GM12878 (cell line): ENCODE measurements at regions not wholly inside any gene's neighbourhood (a gene's known extent, or its start where the extent isn't known, plus 50 kb on each side); places are given as distances from the start of the nearest gene placed in this dataset.
"Not testable (repeated sequence)": the region's sequence is repeated elsewhere in the genome, so short reads cannot be mapped to it uniquely, and the experiment has no call there.

Experiments
- ATAC-seq: fragments of 200-7000 bp; cut with Tn5 transposase; 3 replicates; pipeline ENCODE4 v1.9.1; 2020; ENCODE audit warnings: mild to moderate bottlenecking, moderate library complexity
- BruUV-seq: library from RNA; stranded (reverse); fragments of 400-500 nt; replicated peaks from 2 replicates; lab custom pipeline; 2021; lab: Mats Ljungman, UMichigan
- CTCF ChIA-PET: fragments of 300-600 bp; sonication (Branson Sonifier 250); formaldehyde crosslinking; extraction: SDS; loops from one replicate; lab custom pipeline; 2021; ENCODE audit warnings: inconsistent platforms; lab: Yijun Ruan, JAX
- POLR2A ChIA-PET: fragments of 350-600 bp; formaldehyde crosslinking; extraction: SDS; loops from one replicate; lab custom pipeline; 2021; ENCODE audit warnings: inconsistent platforms; lab: Charles Lee
- RAD21 ChIA-PET: fragments of 300-600 bp; sonication (Branson Sonifier 250); formaldehyde crosslinking; loops from one replicate; lab custom pipeline; 2023; ENCODE audit warnings: antibody characterized with exemption; ENCODE audit not compliant: unreplicated experiment; lab: Charles Lee
- SMC1A ChIA-PET: fragments of 300-600 bp; sonication (Branson Sonifier 250); formaldehyde crosslinking; loops from one replicate; lab custom pipeline; 2023; ENCODE audit not compliant: unreplicated experiment, uncharacterized antibody; lab: Charles Lee
- DNase-seq: peaks from one replicate; pipeline ENCODE4 v3.0.0-alpha.2; 2011; ENCODE audit warnings: low read depth, low spot score
- FAIRE-seq: peaks from 3 replicates; lab custom pipeline; 2011; peaks lifted over from hg19 to GRCh38; lab: Jason Lieb, UNC
- H2AFZ ChIP-seq: 2 replicates; pipeline ENCODE4 v1.6.0; 2011; ENCODE audit warnings: low read depth, low read length, control low read depth; ENCODE audit not compliant: control insufficient read depth
- H3K27ac ChIP-seq: 2 replicates; pipeline ENCODE4 v1.5.1; 2011; ENCODE audit warnings: control low read depth; ENCODE audit not compliant: control insufficient read depth, insufficient read depth
- H3K27me3 ChIP-seq, 2 experiments: replicated peaks in 1 of 2; 2 replicates each; pipeline versions ENCODE4 v1.6.0 to v1.6.1; 2011; ENCODE audit warnings: low read length in 1 of 2; ENCODE audit not compliant: control insufficient read depth in 2 of 2, insufficient read depth in 2 of 2
- H3K36me3 ChIP-seq, 2 experiments: 2 replicates each; pipeline ENCODE4 v1.5.1; 2011; ENCODE audit warnings: low read length in 1 of 2; ENCODE audit not compliant: control insufficient read depth in 2 of 2, insufficient read depth in 2 of 2
- H3K4me1 ChIP-seq: 2 replicates; pipeline ENCODE4 v1.6.1; 2011; ENCODE audit warnings: mild to moderate bottlenecking, low read length, moderate library complexity, mixed read lengths; ENCODE audit not compliant: control insufficient read depth, insufficient read depth
- H3K4me2 ChIP-seq: 2 replicates; pipeline ENCODE4 v1.6.0; 2011; ENCODE audit warnings: control low read depth; ENCODE audit not compliant: control insufficient read depth, insufficient read depth
- H3K4me3 ChIP-seq: fragments of 200-600 bp; sonication (generic); 2 replicates; pipeline ENCODE4 v1.5.1; 2016
- H3K79me2 ChIP-seq: 2 replicates; pipeline ENCODE4 v1.6.0; 2011; ENCODE audit warnings: low read length; ENCODE audit not compliant: control insufficient read depth, insufficient read depth
- H3K9ac ChIP-seq: 2 replicates; pipeline ENCODE4 v1.8.0; 2011; ENCODE audit warnings: low read length, control low read depth, mixed read lengths; ENCODE audit not compliant: control insufficient read depth, insufficient read depth
- H3K9me3 ChIP-seq: replicated peaks from 3 replicates; pipeline ENCODE4 v1.5.1; 2011; ENCODE audit warnings: mild to moderate bottlenecking, low read length; ENCODE audit not compliant: control insufficient read depth, insufficient read depth
- H4K20me1 ChIP-seq: 2 replicates; pipeline ENCODE4 v1.6.0; 2011; ENCODE audit not compliant: control insufficient read depth, insufficient read depth
- HSF1 ChIP-seq: fragments of 150-350 bp; IDR thresholded peaks from 2 replicates; pipeline ENCODE4 v1.6.1; 2014; ENCODE audit warnings: mild to moderate bottlenecking, low read depth, low read length
- MEF2A ChIP-seq: IDR thresholded peaks from 2 replicates; pipeline ENCODE4 v1.6.1; 2011; ENCODE audit warnings: low read depth, mild to moderate bottlenecking, low read length, moderate library complexity; ENCODE audit not compliant: insufficient read depth
- MXI1 ChIP-seq: fragments of 150-350 bp; IDR thresholded peaks from 2 replicates; pipeline ENCODE4 v1.6.1; 2011; ENCODE audit warnings: low read depth, mild to moderate bottlenecking, inconsistent platforms, low read length, improper control_type of control experiment
- WGBS: methylation state at CpG from one replicate; pipeline ENCODE4 v1.1.6; 2016; ENCODE audit warnings: low lambda C conversion rate; ENCODE audit not compliant: insufficient replicate concordance, insufficient coverage; ENCODE audit errors: missing lambda C conversion rate; 5-methylcytosine and 5-hydroxymethylcytosine counted together
- in situ Hi-C: fragments of 300-500 bp; cut with MboI; formaldehyde crosslinking; loops from 9 replicates; pipeline ENCODE4 v1.14.3; 2018; ENCODE audit warnings: mixed read lengths
- intact Hi-C: fragments of 100-400 bp; cut with micrococcal nuclease; formaldehyde crosslinking; loops from one replicate; pipeline ENCODE4 v1.14.2; 2022; ENCODE audit not compliant: unreplicated experiment
- TF ChIP-seq, protein P1 (sequence below): fragments of 450-650 bp; IDR thresholded peaks from 2 replicates; pipeline ENCODE4 v1.6.1; 2017; ENCODE audit warnings: mild to moderate bottlenecking

- FAIRE-seq = no peak
- RAD21 ChIA-PET = no interaction called here
- POLR2A ChIA-PET = no interaction called here
Observed at GRCh38 chr15:29978411-29979382, 104.1 kb upstream of the GOLGA8J start.

GRCh38 chr15:29974056-29974455 is 108.7 kb upstream of the GOLGA8J start:
- 0% methylated on average over 3 of the region's 4 CpGs for WGBS
- SMC1A ChIA-PET, intact Hi-C loops, CTCF ChIA-PET, H3K27me3 ChIP-seq, H3K4me2 ChIP-seq, H3K79me2 ChIP-seq, in situ Hi-C loops, RAD21 ChIA-PET, H2AFZ ChIP-seq, H3K9me3 ChIP-seq, H3K27ac ChIP-seq, H4K20me1 ChIP-seq, POLR2A ChIA-PET, H3K4me1 ChIP-seq, ATAC-seq, H3K36me3 ChIP-seq, DNase-seq, H3K9ac ChIP-seq, FAIRE-seq, BruUV-seq, H3K4me3 ChIP-seq: not testable (repeated sequence)

More at GRCh38 chr15:29978411-29979382, 104.1 kb upstream of the GOLGA8J start:
- Histone ChIP-seq H3K4me2 (no peak overlapping the region), H3K4me1 (no peaks in the 10 kb centered on the region), H3K9me3 (no peaks in the 10 kb centered on the region), H4K20me1 (no peaks in the 10 kb centered on the region), H3K27me3 (no peaks in the 10 kb centered on the region), H2AFZ (no peak overlapping the region), H3K36me3 (no peaks in the 10 kb centered on the region), H3K27ac (no peak overlapping the region), H3K9ac (no peak overlapping the region), H3K4me3 (no peak overlapping the region), H3K79me2 (no peaks in the 10 kb centered on the region)
- WGBS = 43% methylated on average over 8 of the region's 8 CpGs
- DNase-seq (no peak), ATAC-seq (no peak)
- ChIA-PET SMC1A (no interaction called here), CTCF (no interaction called here)
- BruUV-seq = no TSS peak
- TF ChIP-seq, protein P1, sequence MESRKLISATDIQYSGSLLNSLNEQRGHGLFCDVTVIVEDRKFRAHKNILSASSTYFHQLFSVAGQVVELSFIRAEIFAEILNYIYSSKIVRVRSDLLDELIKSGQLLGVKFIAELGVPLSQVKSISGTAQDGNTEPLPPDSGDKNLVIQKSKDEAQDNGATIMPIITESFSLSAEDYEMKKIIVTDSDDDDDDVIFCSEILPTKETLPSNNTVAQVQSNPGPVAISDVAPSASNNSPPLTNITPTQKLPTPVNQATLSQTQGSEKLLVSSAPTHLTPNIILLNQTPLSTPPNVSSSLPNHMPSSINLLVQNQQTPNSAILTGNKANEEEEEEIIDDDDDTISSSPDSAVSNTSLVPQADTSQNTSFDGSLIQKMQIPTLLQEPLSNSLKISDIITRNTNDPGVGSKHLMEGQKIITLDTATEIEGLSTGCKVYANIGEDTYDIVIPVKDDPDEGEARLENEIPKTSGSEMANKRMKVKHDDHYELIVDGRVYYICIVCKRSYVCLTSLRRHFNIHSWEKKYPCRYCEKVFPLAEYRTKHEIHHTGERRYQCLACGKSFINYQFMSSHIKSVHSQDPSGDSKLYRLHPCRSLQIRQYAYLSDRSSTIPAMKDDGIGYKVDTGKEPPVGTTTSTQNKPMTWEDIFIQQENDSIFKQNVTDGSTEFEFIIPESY = no peak
- TF ChIP-seq MEF2A (no peak), MXI1 (no peak), HSF1 (no peak)
- in situ Hi-C loops (no loop called here), intact Hi-C loops (no loop called here)
